Choroid plexus epithelial cell (primary cell): ENCODE measurements at regions not wholly inside any gene's neighbourhood (a gene's known extent, or its start where the extent isn't known, plus 50 kb on each side); places are given as distances from the start of the nearest gene placed in this dataset.
"Not testable (repeated sequence)": the region's sequence is repeated elsewhere in the genome, so short reads cannot be mapped to it uniquely, and the experiment has no call there.

Experiments used
- DNase-seq: peaks from one replicate; pipeline ENCODE4 v3.0.0-alpha.2; 2010; ENCODE audit warnings: low read depth
- H3K4me3 ChIP-seq: 2 replicates; pipeline ENCODE4 v1.5.1; 2011; ENCODE audit warnings: low read depth, mild to moderate bottlenecking, control low read depth, low read length, moderate library complexity
- TF ChIP-seq, protein P1 (sequence below): conservative IDR thresholded peaks from 2 replicates; pipeline ENCODE4 v1.5.1; 2011; ENCODE audit warnings: low read depth, mild to moderate bottlenecking, control low read depth, inconsistent platforms, low read length, moderate library complexity

DNA sequence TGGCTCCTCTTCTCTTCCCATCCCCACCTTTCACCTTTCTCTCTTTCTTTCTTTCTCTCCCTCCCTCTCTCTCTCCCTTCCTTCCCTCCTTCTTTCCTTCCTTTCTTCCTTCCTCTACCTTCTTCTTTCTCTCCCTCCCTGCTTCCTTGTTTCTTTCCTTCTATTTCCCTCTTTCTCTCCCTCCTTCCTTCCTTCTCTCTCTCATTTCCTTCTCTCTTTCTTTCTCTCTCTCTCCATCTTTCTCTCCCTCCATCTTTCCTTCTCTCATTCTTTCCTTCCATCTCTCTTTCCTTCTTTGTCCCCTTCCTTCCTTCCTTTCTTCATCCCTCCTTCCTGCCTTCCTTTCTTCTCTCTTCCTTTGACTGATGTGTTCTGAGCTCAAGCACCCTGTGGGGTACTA is 1467.0 kb upstream of the DEFB115 start:
- no peak for DNase-seq
- H3K4me3 ChIP-seq, result no peak overlapping the region
- TF ChIP-seq, protein P1, sequence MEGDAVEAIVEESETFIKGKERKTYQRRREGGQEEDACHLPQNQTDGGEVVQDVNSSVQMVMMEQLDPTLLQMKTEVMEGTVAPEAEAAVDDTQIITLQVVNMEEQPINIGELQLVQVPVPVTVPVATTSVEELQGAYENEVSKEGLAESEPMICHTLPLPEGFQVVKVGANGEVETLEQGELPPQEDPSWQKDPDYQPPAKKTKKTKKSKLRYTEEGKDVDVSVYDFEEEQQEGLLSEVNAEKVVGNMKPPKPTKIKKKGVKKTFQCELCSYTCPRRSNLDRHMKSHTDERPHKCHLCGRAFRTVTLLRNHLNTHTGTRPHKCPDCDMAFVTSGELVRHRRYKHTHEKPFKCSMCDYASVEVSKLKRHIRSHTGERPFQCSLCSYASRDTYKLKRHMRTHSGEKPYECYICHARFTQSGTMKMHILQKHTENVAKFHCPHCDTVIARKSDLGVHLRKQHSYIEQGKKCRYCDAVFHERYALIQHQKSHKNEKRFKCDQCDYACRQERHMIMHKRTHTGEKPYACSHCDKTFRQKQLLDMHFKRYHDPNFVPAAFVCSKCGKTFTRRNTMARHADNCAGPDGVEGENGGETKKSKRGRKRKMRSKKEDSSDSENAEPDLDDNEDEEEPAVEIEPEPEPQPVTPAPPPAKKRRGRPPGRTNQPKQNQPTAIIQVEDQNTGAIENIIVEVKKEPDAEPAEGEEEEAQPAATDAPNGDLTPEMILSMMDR, result no peak

DNA sequence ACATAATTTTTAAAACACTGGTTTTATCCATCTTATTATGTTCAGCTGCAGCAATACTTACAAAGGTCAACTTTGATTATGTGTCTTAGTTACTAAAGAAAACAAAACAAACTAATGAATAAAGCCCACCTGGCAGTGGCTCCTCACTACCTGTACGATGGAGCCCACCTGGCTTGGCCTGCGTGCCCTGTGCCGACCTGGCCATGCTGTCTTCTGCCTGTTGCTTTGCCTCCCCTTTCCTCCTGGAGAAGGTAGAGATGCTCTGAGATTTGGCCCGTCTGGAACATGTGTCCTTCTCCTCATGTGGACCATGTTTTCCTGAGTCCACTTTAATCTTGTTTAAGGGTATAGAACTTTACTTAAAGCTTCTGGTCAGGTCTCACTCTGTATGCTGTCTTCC is 1426.0 kb upstream of the DEFB115 start:
- DNase-seq, result not testable (repeated sequence)

GRCh38 chr20:29868014-29868413 is 1389.5 kb upstream of the DEFB115 start:
- not testable (repeated sequence) for DNase-seq, H3K4me3 ChIP-seq

More for the DNA sequence above, 1426.0 kb upstream of the DEFB115 start:
- H3K4me3 ChIP-seq, result not testable (repeated sequence)

- not testable (repeated sequence) for H3K4me3 ChIP-seq, DNase-seq
Observed at GRCh38 chr20:29868688-29869087, 1388.8 kb upstream of the DEFB115 start.

- not testable (repeated sequence) for DNase-seq
Observed at GRCh38 chr20:29871816-29872215, 1385.6 kb upstream of the DEFB115 start.

DNA sequence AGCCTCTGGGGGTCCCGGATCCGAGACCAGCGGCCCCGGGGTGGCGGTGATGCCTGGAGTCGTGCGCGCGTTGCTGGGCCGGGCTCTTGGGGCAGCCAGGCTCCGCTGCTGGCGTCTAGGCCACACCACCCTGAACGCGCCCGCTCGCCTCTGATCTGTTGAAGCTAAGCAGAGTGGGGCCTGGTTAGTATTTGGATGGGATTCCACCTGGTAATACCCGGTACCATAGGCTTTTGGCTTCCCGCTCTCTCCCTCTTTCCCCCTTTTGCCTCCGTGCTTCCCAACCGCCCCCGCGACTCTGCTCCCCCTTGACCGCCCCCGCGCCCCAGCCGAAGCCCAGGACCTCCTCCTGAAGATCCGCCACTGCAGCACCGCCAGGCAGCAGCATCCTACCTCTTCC is 1383.5 kb upstream of the DEFB115 start:
- TF ChIP-seq, protein P1, result no peak
- DNase-seq, result peak; percentile 47
- peak overlapping the region; percentile 55 for H3K4me3 ChIP-seq

More at GRCh38 chr20:29871816-29872215, 1385.6 kb upstream of the DEFB115 start:
- H3K4me3 ChIP-seq, result not testable (repeated sequence)

- TF ChIP-seq, protein P1, result no peak
- no peak overlapping the region for H3K4me3 ChIP-seq
- DNase-seq, result no peak
Observed at GRCh38 chr20:29874476-29875202, 1382.8 kb upstream of the DEFB115 start.

- DNase-seq, H3K4me3 ChIP-seq: not testable (repeated sequence)
Observed at GRCh38 chr20:29875321-29876083, 1382.0 kb upstream of the DEFB115 start.

GRCh38 chr20:29876084-29876910 is 1381.2 kb upstream of the DEFB115 start:
- not testable (repeated sequence) for H3K4me3 ChIP-seq, DNase-seq

GRCh38 chr20:29876911-29877285 is 1380.6 kb upstream of the DEFB115 start:
- H3K4me3 ChIP-seq, result no peak overlapping the region
- TF ChIP-seq, protein P1, result no peak
- no peak for DNase-seq

DNA sequence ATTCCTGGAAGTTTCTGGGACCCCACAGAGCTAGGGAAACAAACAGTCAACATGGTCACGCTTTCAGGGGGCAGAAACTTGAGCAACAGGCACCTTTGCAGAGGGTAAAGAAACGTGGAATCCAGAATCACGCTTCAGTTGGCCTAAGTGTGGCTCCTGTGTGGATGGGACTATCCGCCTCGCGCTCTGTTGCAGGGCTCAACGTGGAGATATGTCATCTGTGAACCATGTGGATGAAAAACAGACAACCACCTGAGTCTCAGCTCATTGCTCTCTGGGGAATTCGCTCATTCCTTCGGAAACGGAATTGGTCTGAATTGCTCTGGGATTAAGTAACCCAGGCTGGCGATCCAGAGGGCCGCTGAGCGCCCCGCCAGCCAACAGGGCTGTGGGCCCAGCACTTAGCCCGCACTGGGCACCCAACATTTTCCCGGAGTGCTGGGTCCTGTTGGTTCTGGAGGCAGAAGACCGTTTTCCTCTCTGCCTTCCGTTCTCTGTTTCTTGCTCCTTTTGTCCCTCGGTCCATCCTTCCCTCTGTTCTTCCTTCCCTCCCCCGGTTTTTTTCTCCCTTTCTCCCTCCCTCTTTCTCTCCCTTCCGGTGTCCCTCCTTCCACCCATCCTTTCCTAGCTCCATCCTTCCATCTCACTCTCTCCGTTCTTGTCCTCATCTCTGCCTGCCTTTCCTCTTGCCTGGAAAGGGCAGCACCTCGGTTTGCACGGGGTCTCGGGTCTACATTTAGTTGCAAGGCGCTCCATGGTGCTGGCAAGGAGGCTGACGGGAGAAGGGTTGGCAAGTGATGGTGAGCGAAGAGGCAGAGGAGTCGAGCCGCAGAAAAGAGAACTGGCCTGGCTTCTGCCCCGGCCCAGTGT is 1379.8 kb upstream of the DEFB115 start:
- H3K4me3 ChIP-seq, DNase-seq: not testable (repeated sequence)
